Peyer's patch (tissue), 4 donors: ENCODE measurements at regions not wholly inside any gene's neighbourhood (a gene's known extent, or its start where the extent isn't known, plus 50 kb on each side); places are given as distances from the start of the nearest gene placed in this dataset.

Source experiments
- POLR2A ChIP-seq, 2 donors: fragments of 450-650 bp; IDR thresholded peaks; one replicate each; pipeline ENCODE4 v1.5.1; 2017; ENCODE audit warnings: antibody characterized with exemption in 2 of 2, mild to moderate bottlenecking in 2 of 2, moderate library complexity in 2 of 2
- TF ChIP-seq, protein P1 (sequence below), 6 experiments: fragments of 450-650 bp in 4 of 6; fragments of 200-600 bp in 2 of 6; sonication (generic) in 1 of 6; IDR thresholded peaks; one replicate each; pipeline ENCODE4 v1.5.1; 2017 to 2019; ENCODE audit warnings: antibody characterized with exemption in 6 of 6, mild to moderate bottlenecking in 3 of 6, moderate library complexity in 1 of 6

GRCh38 chr4:104973708-104974107, 173.0 kb upstream of the TET2 start:
- TF ChIP-seq, protein P1, sequence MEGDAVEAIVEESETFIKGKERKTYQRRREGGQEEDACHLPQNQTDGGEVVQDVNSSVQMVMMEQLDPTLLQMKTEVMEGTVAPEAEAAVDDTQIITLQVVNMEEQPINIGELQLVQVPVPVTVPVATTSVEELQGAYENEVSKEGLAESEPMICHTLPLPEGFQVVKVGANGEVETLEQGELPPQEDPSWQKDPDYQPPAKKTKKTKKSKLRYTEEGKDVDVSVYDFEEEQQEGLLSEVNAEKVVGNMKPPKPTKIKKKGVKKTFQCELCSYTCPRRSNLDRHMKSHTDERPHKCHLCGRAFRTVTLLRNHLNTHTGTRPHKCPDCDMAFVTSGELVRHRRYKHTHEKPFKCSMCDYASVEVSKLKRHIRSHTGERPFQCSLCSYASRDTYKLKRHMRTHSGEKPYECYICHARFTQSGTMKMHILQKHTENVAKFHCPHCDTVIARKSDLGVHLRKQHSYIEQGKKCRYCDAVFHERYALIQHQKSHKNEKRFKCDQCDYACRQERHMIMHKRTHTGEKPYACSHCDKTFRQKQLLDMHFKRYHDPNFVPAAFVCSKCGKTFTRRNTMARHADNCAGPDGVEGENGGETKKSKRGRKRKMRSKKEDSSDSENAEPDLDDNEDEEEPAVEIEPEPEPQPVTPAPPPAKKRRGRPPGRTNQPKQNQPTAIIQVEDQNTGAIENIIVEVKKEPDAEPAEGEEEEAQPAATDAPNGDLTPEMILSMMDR (IDR thresholded peaks at IDR 0.05), result no peak
- TF ChIP-seq POLR2A (IDR thresholded peaks at IDR 0.05), result no peak
